ENCODE measurements at regions not wholly inside any gene's neighbourhood (a gene's known extent, or its start where the extent isn't known, plus 50 kb on each side); places are given as distances from the start of the nearest gene placed in this dataset.

DNA sequence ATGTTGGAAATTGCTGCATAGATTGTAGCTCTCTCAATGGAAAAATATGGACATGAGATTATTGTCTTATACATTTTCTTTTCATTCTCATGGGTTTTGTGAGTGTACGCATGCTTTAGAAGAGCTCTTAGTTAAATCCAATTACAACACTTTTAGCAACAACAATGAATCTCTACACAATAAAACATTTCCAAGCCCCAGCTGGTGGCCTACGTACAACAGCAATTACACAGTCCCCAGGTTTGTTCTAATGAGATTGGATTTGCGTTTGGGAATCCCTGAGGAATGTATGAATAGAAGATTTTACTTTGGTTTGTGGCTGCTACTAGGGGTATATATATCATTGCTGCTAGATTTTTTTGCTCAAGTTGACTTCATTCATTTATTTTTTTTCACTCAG lies 98.6 kb downstream of the FHDC1 start:
- H3K4me3 ChIP-seq (replicated peaks in 1 of 3), result no peak overlapping the region
- H3K4me1 ChIP-seq, result no peaks in the 10 kb centered on the region
- no peak overlapping the region for H3K27ac ChIP-seq
- H3K27me3 ChIP-seq, result no peaks in the 10 kb centered on the region
- no peak for DNase-seq
- H3K36me3 ChIP-seq, result no peaks in the 10 kb centered on the region
- intact Hi-C loops (cut with DNase I), result no loop called here
- WGBS, 2 donors, result 70 to 89% methylated on average over 3 of the region's 3 CpGs
- H3K9me3 ChIP-seq, result no peaks in the 10 kb centered on the region
- TF ChIP-seq CTCF (IDR thresholded peaks at IDR 0.05), result no peak
- no peak for TF ChIP-seq POLR2A (IDR thresholded peaks at IDR 0.05)

- intact Hi-C loops (cut with DNase I), result no loop called here
- no peak overlapping the region for H3K4me3 ChIP-seq (replicated peaks in 1 of 3)
- H3K27me3 ChIP-seq, result no peaks in the 10 kb centered on the region
- 82 to 83% methylated on average over 5 of the region's 5 CpGs for WGBS, 2 donors
- no peaks in the 10 kb centered on the region for H3K9me3 ChIP-seq
- no peak for DNase-seq
- TF ChIP-seq CTCF (IDR thresholded peaks at IDR 0.05), result no peak
- TF ChIP-seq POLR2A (IDR thresholded peaks at IDR 0.05), result no peak
- H3K27ac ChIP-seq, result no peak overlapping the region
- H3K4me1 ChIP-seq, result no peaks in the 10 kb centered on the region
- no peaks in the 10 kb centered on the region for H3K36me3 ChIP-seq
These were observed 100.9 kb downstream of the FHDC1 start for GRCh38 chr4:153036931-153037482.

DNA sequence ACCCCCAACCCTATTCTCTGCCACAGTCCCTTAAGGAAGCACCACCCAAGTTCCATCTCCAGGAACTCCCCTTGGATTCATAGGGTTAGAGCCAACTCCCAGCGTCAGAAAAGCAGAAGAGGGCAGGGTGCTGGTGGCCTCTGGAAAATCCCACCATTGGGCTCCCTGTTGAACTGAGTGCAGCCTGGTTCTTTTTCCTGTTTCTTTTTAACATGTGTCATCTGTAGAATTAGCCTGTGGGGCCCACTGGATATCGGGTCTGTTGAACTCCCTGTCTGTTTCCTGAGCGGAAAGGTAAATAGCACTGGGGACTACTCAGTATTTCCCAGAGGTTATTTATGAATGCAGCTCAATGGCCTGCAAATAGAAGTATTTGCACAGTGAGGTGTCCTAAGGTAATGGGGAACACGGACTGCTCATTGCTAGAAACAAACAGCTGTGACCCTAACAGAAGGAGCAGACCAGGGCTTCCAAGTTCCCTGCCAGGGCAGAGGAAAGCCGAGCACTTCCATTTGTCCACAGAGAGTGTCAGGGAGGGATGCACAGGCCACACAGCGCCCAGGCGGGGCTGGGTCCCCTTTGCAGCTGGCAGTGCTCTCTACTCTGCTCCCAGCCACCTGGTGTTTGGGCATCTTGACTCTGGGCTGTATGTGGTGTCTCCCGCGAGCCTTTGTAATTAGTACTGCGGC lies 102.6 kb downstream of the FHDC1 start:
- no peaks in the 10 kb centered on the region for H3K27me3 ChIP-seq
- no peaks in the 10 kb centered on the region for H3K9me3 ChIP-seq
- 66 to 67% methylated on average over 8 to 10 of the region's 10 CpGs for WGBS, 2 donors
- TF ChIP-seq CTCF (IDR thresholded peaks at IDR 0.05) (no peak), POLR2A (IDR thresholded peaks at IDR 0.05) (no peak)
- no peaks in the 10 kb centered on the region for H3K36me3 ChIP-seq
- no peak for DNase-seq
- H3K4me3 ChIP-seq (replicated peaks in 1 of 3), result no peak overlapping the region
- H3K4me1 ChIP-seq, result no peaks in the 10 kb centered on the region
- no peak overlapping the region for H3K27ac ChIP-seq
- intact Hi-C loops (cut with DNase I), result no loop called here

DNA sequence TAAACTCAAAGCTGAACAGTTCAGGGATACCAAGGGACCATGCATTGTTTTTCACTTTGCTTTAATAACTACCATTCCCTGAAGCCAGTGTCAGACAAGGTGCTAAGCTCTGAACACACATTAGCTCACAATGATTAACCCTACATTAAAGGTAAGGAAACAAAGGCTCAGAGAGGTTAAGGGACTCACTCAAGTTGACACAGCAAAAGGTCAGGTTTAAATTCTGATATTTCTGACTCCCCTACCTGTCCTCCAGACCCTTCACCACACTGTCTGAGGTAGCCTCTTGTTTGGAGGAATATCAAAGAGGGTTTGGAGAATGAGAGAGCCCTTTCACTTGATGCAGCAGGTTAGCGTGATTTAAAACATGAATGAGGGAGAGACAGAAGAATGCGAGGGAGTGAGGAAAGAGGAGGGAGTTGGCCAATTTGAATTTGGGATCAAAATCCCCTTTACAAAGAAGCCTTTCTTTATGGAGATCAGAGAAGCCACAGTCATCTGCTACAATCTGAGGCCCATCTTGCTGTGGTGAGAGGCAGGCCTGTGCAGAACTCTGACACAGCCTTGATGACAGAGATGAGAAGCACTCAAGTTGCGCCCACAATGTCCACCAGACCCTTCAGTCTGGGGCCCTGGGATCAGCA lies 103.5 kb downstream of the FHDC1 start:
- 94 to 96% methylated on average over 3 of the region's 3 CpGs for WGBS, 2 donors

More for the DNA sequence above, 103.5 kb downstream of the FHDC1 start:
- no peak overlapping the region for H3K4me3 ChIP-seq (replicated peaks in 1 of 3)
- H3K4me1 ChIP-seq, result no peaks in the 10 kb centered on the region
- no peak for DNase-seq
- H3K9me3 ChIP-seq, result no peaks in the 10 kb centered on the region
- intact Hi-C loops (cut with DNase I), result no loop called here
- no peak overlapping the region for H3K27ac ChIP-seq
- H3K27me3 ChIP-seq, result no peaks in the 10 kb centered on the region
- no peaks in the 10 kb centered on the region for H3K36me3 ChIP-seq
- no peak for TF ChIP-seq POLR2A (IDR thresholded peaks at IDR 0.05)
- TF ChIP-seq CTCF (IDR thresholded peaks at IDR 0.05), result no peak

Data from thyroid gland (tissue), 4 donors.